Liver (tissue), 8 donors: ENCODE measurements at regions not wholly inside any gene's neighbourhood (a gene's known extent, or its start where the extent isn't known, plus 50 kb on each side); places are given as distances from the start of the nearest gene placed in this dataset.

Experiments used
- DNase-seq: peaks from one replicate; pipeline ENCODE4 v3.0.0-alpha.2; 2017; ENCODE audit warnings: low spot score
- H3K27ac ChIP-seq, 2 donors: one replicate each; pipeline ENCODE4 v1.7.0; 2013; ENCODE audit warnings: inconsistent platforms in 2 of 2, low read length in 2 of 2, control low read depth in 1 of 2, low read depth in 1 of 2, mild to moderate bottlenecking in 1 of 2
- H3K27me3 ChIP-seq, 4 donors: one replicate each; pipeline versions ENCODE4 v1.6.1 to v1.7.0; 2013; ENCODE audit warnings: low read length in 3 of 4, inconsistent platforms in 1 of 4, mild to moderate bottlenecking in 1 of 4, moderate library complexity in 1 of 4; ENCODE audit not compliant: control insufficient read depth in 4 of 4, insufficient read depth in 4 of 4
- H3K36me3 ChIP-seq, 4 donors: one replicate each; pipeline versions ENCODE4 v1.6.1 to v1.7.0; 2013; ENCODE audit warnings: low read length in 3 of 4, mild to moderate bottlenecking in 3 of 4, low read depth in 1 of 4, moderate library complexity in 1 of 4; ENCODE audit not compliant: control insufficient read depth in 4 of 4, insufficient read depth in 3 of 4
- H3K4me1 ChIP-seq, 4 donors: one replicate each; pipeline versions ENCODE4 v1.6.1 to v1.7.0; 2013; ENCODE audit warnings: low read length in 3 of 4, mild to moderate bottlenecking in 3 of 4, moderate library complexity in 1 of 4; ENCODE audit not compliant: control insufficient read depth in 4 of 4, insufficient read depth in 4 of 4
- H3K4me3 ChIP-seq, 3 donors: one replicate each; pipeline versions ENCODE4 v1.6.1 to v1.7.0; 2013; ENCODE audit warnings: low read length in 3 of 3, control low read depth in 1 of 3, low read depth in 1 of 3, mild to moderate bottlenecking in 1 of 3
- H3K9ac ChIP-seq, 2 donors: one replicate each; pipeline ENCODE4 v1.7.0; 2013; ENCODE audit warnings: low read length in 2 of 2, mild to moderate bottlenecking in 2 of 2, moderate library complexity in 2 of 2, control low read depth in 1 of 2, low read depth in 1 of 2
- H3K9me3 ChIP-seq, 4 donors: one replicate each; pipeline versions ENCODE4 v1.6.1 to v1.7.0; 2013; ENCODE audit warnings: low read length in 3 of 4; ENCODE audit not compliant: control insufficient read depth in 4 of 4
- ATF3 ChIP-seq: IDR thresholded peaks from 2 replicates; pipeline ENCODE4 v1.6.1; 2016; ENCODE audit warnings: antibody characterized with exemption
- CTCF ChIP-seq: fragments of 150-350 bp; IDR thresholded peaks from 2 replicates; pipeline ENCODE4 v1.5.1; 2017; ENCODE audit warnings: improper control_type of control experiment, low read depth, low read length; ENCODE audit not compliant: missing input control
- EGR1 ChIP-seq, 2 donors: IDR thresholded peaks; 2 replicates each; pipeline ENCODE4 v1.6.1; 2016 to 2018; ENCODE audit warnings: antibody characterized with exemption in 2 of 2, low read depth in 2 of 2
- FOXA1 ChIP-seq: IDR thresholded peaks from 2 replicates; pipeline ENCODE4 v1.6.1; 2016; ENCODE audit warnings: antibody characterized with exemption
- FOXA2 ChIP-seq: IDR thresholded peaks from 2 replicates; pipeline ENCODE4 v1.6.1; 2016; ENCODE audit warnings: antibody characterized with exemption
- GABPA ChIP-seq, 2 donors: IDR thresholded peaks in 1 of 2; conservative IDR thresholded peaks in 1 of 2; 2 replicates each; pipeline ENCODE4 v1.6.1; 2016; ENCODE audit warnings: antibody characterized with exemption in 2 of 2, mild to moderate bottlenecking in 1 of 2, moderate library complexity in 1 of 2
- HNF4A ChIP-seq, 2 donors: conservative IDR thresholded peaks; 2 replicates each; pipeline ENCODE4 v1.6.1; 2016; ENCODE audit warnings: antibody characterized with exemption in 2 of 2, mild to moderate bottlenecking in 2 of 2
- HNF4G ChIP-seq: IDR thresholded peaks from 2 replicates; pipeline ENCODE4 v1.6.1; 2016; ENCODE audit warnings: antibody characterized with exemption
- JUND ChIP-seq, 2 donors: IDR thresholded peaks; 2 replicates each; pipeline ENCODE4 v1.6.1; 2016; ENCODE audit warnings: antibody characterized with exemption in 2 of 2
- MAX ChIP-seq: IDR thresholded peaks from 2 replicates; pipeline ENCODE4 v1.6.1; 2016; ENCODE audit warnings: antibody characterized with exemption
- NR2F2 ChIP-seq: IDR thresholded peaks from 2 replicates; pipeline ENCODE4 v1.6.1; 2016; ENCODE audit warnings: antibody characterized with exemption
- RAD21 ChIP-seq, 2 donors: IDR thresholded peaks; 2 replicates each; pipeline ENCODE4 v1.6.1; 2016; ENCODE audit warnings: antibody characterized with exemption in 2 of 2, mild to moderate bottlenecking in 2 of 2
- REST ChIP-seq: IDR thresholded peaks from 2 replicates; pipeline ENCODE4 v1.6.1; 2016; ENCODE audit warnings: antibody characterized with exemption, mild to moderate bottlenecking
- RXRA ChIP-seq, 2 donors: IDR thresholded peaks; 2 replicates each; pipeline ENCODE4 v1.6.1; 2017 to 2018; ENCODE audit warnings: antibody characterized with exemption in 2 of 2, mild to moderate bottlenecking in 1 of 2
- SP1 ChIP-seq: IDR thresholded peaks from 2 replicates; pipeline ENCODE4 v1.6.1; 2018; ENCODE audit warnings: antibody characterized with exemption, mild to moderate bottlenecking
- TAF1 ChIP-seq: conservative IDR thresholded peaks from 2 replicates; pipeline ENCODE4 v1.6.1; 2016; ENCODE audit warnings: antibody characterized with exemption, mild to moderate bottlenecking
- YY1 ChIP-seq: IDR thresholded peaks from 2 replicates; pipeline ENCODE4 v1.6.1; 2016; ENCODE audit warnings: antibody characterized with exemption, mild to moderate bottlenecking
- ZBTB33 ChIP-seq: IDR thresholded peaks from 2 replicates; pipeline ENCODE4 v1.6.1; 2016; ENCODE audit warnings: antibody characterized with exemption
- WGBS: extraction: QIAGEN DNeasy Blood & Tissue Kit; methylation state at CpG from one replicate; pipeline ENCODE4 v1.1.7; 2013; 5-methylcytosine and 5-hydroxymethylcytosine counted together
- donor health status: healthy.
- donor health status: healthy.
- donor health status: healthy.
- donor health status: healthy.
- donor health status: healthy.

GRCh38 chr11:44407211-44407996 lies 97.5 kb upstream of the ALX4 start:
- Histone ChIP-seq H3K4me1 (no peaks in the 10 kb centered on the region), H3K36me3 (no peaks in the 10 kb centered on the region), H3K9ac (no peak overlapping the region), H3K9me3 (peaks cover 0 to 7% (median 0%) of the 10 kb centered on the region in 4 donors), H3K4me3 (no peak overlapping the region), H3K27ac (no peak overlapping the region), H3K27me3 (no peaks in the 10 kb centered on the region)
- WGBS: 84% methylated on average over 7 of the region's 7 CpGs
- TF ChIP-seq EGR1 (IDR thresholded peaks at IDR 0.05; ENCODE audit: low read depth in 2 of 2) (no peak), FOXA1 (no peak), SP1 (no peak), ZBTB33 (no peak), REST (no peak), HNF4G (no peak), MAX (no peak), CTCF (no peak), GABPA (IDR thresholded peaks at IDR 0.05 in 1 of 2, conservative IDR thresholded peaks at IDR 0.05 in 1 of 2) (no peak), HNF4A (conservative IDR thresholded peaks at IDR 0.05) (no peak), RXRA (IDR thresholded peaks at IDR 0.05) (no peak), TAF1 (no peak), JUND (IDR thresholded peaks at IDR 0.05) (no peak), ATF3 (no peak), FOXA2 (no peak), RAD21 (IDR thresholded peaks at IDR 0.05) (no peak), NR2F2 (no peak), YY1 (no peak)
- no peak for DNase-seq
